ENCODE measurements at regions not wholly inside any gene's neighbourhood (a gene's known extent, or its start where the extent isn't known, plus 50 kb on each side); places are given as distances from the start of the nearest gene placed in this dataset.

DNA sequence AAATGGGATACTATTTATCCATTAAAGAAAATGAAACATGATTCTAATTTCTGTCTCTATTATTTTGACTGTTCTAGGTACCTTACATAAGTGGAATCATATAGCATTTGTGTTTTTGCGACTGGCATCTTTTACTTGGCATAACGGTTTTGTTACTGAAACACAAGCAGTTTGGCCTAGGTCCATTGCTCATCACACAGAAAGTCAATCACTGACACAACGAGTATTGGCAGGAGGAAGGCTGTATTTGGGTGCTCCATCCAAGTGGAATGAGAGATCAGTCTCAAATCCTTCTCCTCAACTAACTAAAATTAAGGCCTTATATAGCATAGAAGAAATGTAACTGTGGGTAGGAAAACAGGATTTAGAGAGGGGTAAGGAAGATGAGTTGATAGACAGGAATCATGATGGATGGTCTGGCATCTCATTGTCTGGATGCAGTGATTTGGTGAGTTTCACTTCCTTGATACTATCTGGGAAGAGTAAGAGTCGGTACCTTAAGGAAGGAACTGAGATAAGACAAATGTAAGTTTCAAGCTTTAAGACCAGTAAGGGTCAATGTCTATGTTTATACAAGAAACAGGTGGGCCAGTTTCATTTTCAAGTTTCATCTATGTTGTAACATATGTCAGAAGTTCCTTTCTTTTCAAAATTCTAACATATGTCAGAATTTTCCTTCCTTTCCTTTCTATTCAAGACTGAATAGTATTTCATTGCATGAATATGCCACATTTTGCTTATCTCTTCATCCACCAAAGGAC lies 276.9 kb upstream of the RAB6C start:
- DNase-seq (ENCODE audit: low read depth), result no peak

DNA sequence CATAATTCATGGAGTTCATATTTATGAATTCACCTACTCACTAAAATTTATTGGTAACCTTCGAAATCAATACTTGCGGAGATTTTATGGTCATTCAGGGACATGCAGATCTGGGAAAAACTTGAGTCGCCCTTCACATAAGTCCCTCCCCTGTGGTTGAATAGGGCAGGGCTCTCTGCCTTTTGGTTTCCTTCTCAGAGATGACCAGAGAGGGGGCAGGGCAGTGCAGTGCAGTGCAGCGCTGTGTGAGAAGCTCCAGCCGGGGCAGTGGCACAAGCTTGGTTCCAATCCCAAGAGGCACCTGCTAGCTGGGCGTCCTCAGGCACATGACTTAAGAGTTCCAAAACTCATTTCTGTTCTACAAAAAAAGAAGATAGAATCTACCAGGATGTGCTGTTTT lies 274.4 kb upstream of the RAB6C start:
- DNase-seq (ENCODE audit: low read depth), result no peak

DNA sequence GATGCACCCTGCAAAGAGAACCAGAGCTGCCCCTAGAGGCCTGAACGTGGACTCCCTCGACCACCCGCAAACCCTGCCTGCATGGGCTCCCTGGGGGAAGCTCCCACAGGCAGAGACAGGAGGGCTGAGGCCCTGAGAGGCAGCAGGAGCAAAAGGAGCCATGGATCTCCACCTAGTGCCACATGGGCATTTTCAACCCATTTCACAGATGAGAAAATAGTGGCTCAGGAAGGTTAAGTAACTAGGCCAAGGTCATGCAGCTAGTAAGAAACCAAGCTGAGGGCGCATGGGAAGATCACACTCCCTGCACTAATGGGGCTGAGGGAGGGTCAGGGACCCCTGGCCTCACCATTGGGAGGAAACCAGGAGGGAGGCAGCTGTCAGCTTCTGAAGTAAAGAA lies 271.7 kb upstream of the RAB6C start:
- no peak for DNase-seq (ENCODE audit: low read depth)

DNA sequence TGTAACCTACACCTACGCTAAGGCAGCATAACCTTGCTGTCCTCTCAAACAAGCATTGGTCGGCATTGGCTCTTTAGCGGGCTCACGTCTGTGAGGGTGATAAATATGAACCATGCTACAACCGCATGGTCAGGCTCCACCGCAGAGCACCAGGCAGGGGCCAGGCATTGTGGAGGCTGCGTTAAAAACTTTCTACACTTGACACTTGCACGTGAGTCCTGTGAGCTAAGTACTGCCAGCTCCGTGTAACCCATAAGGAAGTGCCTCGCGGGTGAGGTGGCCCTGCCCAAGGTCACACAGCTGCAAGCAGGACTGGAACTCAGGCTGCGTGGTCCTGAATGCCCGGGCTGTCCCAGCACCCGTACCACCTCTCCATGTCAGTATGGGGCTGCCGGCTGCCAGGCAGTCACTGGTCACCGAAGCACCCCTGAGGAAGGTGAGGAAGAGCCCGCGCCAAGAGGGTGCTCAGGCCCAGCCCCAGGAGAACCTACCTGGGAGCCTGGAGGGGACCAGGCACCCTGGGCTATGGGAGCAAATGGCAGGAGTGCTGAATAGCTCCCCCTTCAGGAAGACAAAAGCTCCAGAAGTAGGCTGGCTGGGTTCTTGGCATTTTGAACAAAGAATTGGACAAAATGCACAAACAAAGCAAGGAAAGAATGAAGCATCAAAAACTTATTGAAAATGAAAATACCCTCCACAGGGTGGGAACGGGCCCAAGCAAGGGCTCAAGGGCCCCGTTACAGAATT lies 271.1 kb upstream of the RAB6C start:
- no peak for DNase-seq (ENCODE audit: low read depth)

DNA sequence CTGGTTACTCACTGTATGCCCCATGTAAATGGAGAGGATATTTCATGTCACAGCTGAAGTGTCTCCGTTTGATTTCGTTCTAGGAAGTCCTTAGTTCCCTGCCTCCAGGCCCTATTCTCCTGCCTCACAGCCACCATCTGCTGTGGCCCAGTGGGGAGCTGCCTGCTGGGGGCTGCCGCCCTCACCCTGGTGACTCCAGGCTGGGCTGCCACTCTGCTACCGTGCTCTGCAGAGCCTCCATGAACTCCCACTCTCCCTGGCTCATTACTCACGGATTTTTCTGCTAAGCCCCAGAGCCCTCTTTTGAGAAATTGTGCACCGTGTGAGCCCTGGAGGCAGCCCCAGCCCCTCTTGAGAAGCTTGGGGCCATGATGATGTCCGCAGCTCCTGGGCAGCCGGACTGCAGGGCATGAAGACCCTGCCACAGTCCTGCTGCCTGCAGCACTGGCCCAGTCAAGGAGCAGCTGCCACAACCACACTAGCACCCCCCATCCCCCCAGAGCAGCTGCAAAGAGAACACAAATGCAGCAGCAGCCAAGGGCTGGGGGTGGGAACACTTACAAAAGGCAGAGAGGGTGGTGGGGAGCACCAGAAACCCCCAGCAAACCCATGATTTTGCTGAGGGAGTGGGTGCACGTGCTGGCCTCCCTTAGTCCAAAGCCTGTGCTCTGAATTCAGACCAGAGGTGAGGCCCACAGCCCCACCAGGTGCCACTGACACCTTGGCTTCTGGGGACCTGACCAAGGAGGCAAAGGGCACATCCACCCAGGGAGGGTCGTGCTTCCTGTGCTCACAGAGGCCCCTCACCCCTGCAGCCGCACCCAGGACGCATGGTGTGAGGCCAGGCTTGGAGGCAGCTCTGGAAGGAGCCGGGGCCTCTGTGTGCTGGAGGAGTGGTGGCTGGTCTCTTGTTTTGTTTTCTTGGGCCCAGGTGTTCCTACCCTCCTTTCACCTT lies 270.2 kb upstream of the RAB6C start:
- no peak for DNase-seq (ENCODE audit: low read depth)

DNA sequence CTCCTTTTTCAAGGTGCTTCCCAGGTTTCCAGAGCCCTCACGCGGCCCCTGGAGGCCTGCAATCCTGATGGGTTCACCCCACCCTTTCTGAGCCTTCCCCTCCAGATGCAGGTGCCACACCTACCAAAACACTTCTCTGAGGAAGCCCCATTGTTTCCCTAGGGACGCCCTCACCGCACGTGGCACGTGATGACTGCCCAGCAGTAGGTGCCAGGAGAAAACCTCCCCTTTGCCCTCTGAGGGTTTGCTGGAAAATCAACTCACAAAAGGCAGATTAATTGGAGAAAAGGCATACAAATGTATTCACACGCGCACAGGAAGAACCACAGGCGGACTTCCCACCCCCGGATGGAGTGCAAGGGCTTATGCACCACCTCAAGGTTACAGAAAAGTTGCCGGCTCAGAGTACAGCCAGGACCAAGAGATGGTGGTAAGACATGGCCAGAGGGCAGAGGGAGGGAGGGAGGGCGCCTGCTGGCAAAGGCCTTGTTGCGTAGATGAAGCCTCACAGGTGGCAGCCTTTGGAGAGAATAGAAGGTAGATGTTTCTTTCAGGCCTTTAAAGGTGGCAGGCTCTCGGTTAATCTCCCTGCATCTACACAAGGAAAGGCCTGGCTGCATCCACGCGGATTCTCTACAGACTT lies 269.4 kb upstream of the RAB6C start:
- no peak for DNase-seq (ENCODE audit: low read depth)

DNA sequence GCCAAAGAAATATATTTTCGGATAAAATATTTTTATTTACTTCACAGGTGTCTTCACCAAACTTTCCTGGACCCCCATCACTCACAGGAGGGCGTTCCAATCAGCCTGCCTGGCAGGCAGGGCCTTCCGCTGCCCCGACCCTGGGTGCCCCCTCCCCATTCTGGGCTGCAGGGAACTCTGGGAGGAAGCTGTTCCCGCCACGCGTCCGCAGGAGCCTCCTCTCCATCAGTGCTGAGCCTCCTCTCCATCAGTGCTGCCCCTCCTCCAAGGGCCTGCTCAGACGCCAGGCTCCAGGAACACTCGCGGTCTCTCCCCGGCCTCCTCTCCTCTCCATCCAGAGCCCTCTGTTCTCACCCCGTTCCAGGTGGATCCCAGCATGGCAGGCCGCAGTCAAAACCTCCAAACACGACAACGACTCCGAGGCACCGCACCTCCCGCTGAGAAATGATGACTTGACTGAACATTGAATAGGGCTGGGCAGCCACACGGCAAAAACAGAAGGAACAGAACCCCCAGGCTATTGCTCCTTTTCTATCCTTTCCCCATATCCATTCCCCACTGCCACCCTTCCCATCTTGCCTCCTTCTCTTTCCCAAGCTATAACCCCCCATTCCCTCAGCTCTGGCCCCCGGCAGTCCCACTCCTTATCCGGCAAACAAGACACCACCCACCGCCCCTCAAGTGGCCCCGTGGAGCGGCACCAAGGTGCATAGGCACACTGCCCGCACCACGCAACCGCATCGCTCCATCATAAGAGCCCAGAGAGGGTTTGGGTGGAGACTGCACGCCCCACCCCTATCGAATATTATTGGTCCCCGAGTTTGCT lies 268.6 kb upstream of the RAB6C start:
- DNase-seq (ENCODE audit: low read depth), result no peak

DNA sequence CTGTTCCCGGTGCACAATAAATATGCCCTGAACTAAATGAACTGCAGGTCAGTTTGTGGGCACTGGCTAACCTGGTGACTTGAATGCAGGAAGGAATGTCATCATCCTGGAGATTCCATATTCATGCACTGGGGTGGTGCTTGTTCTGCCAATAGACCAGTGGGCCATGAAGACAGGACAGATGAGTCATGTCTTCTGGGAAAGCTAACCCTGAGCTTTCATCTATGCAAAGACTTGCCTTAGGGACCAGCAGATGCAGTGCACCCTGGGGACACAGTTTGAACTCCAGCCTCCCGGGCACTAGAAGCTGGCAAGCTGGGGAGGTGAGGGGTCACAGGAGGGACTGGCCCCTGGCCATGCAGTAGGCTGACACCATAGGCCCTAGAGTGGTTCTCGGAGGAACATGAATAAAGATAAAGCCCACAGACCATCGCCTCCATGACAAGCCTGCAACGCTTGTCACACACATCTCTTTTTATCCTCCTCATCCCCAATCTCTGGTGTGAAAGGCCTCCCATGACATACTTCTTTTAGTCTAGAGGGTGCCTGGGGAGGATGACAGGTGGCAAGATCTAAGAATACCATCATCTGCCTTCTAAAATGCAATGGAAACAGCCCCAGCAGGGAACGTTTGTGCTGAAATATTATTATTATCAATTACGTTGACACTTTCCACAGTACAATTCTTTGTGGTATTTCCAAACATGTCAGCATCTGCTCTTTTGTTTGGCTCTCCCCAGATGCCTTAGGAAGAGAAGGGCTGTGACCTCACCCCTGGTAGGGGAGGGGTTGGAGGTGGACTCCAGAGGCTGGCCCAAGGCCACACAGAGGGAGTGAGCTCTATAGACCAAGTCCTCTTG lies 267.4 kb upstream of the RAB6C start:
- DNase-seq (ENCODE audit: low read depth), result no peak

DNA sequence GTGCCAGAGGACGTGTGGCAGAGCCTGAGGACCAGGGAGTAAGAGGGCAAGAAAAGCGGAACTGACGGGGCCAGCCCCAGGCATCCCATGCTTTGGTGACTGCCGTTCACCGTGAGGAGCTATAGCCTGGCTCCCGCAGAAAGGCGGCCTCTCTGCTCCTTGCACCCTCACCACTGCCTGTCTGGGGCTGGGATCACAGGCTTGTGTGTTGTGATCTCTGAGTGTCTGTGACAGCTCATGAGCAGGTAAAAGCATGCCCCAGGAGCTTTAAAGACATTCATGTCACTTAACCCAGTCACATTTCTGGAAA lies 266.8 kb upstream of the RAB6C start:
- no peak for DNase-seq (ENCODE audit: low read depth)

DNA sequence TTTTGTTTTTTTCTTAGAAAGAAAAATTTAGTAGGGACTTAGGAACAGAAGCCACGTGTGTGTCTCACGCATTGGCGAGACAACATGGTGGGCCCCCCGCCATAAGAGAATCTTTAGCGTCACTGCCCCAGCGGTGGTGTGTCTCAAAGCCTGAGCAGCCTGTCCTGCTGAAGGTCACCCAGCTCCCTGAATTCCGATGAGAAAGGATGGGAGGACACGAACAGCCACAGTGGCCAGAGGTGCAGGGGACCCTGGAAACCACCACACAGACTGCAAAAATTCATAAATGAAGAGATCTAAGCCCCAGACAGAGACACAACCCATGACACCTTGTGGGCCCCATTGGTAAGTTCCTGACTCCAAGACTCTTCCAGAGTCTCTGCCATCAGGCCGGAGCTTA lies 266.1 kb upstream of the RAB6C start:
- no peak for DNase-seq (ENCODE audit: low read depth)

DNA sequence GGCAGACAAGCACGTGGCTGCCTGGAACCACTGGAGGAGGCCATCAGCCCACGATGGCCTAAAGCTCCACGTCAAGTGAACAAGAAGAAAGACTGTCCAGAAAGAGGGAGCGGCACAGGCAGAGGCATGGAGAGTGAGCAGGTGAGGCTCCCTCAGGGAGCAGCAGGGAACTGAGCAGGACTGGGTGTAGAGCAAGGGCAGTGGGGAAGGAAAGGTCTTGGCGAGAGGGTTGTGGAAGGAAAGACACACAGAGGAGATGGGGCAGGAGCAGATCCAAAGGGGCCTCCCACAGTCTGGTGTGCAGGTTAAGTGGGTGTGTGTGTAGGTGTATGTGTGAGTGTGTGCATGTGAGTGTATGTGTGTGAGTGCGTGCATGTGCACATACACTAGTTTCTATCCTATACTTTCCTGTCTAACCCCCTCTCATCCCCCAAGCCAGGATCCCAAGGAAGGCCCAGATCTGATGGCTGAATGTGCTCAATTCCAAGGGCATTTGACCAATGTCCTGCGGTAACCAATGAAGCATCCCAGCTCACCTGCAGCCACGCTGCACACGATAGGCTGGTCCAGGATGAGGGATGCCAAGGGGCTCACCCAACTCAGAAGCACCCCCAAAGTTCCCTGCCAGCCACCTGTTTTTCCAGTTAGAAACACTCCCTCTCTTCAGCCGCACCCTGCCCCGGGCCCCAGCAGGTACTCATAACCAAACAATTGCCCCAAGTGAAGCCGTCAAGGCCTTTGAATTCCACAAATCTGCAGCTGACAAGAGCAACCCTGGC lies 262.5 kb upstream of the RAB6C start:
- DNase-seq (ENCODE audit: low read depth), result no peak

DNA sequence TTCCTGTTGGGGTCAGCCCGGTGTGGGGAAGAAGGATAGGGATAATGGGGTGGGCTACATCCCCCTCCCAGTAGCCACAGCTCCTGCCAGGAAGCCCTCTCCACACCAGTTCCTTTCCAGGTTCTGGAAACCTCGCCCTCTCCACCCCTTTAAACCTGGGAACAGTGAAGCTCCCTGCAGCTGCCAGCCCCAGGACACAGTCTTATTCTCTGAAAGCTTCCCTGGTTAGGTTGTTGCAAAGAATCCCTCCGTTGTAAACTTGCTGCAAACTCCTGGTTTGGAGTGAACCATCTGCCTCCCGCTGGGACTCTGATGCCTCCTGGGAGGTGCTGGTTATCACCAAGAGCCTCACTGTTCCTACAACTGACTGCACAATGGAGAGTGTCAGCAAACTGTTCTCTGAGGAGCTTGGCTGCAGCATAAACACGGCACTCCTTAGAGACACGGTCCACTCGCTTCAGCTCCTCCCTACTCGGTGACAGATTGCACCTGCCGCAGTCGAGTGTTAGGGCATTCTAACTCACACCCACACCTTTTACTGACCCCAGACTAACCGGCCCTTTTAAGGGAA lies 261.8 kb upstream of the RAB6C start:
- DNase-seq (ENCODE audit: low read depth), result no peak

DNA sequence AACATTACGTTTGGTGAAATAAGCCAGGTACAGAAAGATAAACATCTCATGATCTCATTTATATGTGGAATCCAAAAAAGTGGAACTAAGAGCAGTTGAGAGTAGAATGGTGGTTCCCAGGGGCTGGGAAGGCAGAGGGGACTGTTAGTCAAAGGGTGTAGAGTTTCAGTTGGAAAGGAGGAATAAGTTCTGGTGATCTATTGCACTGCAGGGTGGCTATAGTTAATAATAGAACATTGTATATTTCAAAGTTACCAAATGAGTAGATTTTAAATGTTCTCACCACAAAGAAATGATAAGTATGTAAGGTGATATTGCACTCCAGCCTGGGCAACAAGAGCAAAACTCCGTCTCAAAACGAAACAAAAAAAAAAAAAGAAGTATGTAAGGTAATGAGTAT lies 260.1 kb upstream of the RAB6C start:
- no peak for DNase-seq (ENCODE audit: low read depth)

DNA sequence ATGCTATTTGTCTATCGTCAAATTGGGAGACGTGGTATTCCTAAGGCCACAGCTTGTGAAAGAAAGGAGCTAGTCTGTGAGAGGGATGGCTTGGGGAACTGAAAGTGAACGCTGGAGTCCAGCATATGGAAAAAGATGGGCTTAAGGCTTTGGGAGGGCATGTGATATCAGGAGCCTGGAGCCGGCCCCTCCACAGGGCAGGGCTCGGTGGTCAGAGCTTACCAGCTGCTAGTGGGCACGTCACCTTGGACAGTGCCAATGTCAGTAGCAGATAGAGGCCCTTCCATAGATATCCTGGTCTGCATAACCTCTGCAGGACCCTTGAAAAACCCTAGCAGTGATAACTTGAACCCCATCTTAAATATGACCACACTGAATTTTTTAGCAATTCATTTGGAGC lies 259.1 kb upstream of the RAB6C start:
- no peak for DNase-seq (ENCODE audit: low read depth)

DNA sequence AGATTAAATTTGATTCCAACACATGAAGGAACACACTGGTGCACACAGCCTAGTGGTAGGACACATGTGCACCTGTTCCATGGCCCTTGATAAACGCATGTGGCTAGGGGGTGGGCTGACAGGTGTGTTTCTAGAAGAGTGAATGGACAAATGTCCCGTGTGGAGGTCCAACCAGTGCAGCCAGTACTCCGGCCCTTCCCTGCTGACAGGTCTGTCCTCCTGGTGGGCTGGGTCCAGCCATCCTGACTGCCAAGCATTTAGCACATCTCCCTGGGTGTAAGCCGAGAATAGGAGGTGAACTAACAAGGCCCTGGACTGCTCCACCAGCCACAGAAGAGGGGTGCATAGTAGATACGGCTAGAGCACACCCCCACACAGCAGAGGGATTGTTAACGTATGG lies 258.7 kb upstream of the RAB6C start:
- no peak for DNase-seq (ENCODE audit: low read depth)

DNA sequence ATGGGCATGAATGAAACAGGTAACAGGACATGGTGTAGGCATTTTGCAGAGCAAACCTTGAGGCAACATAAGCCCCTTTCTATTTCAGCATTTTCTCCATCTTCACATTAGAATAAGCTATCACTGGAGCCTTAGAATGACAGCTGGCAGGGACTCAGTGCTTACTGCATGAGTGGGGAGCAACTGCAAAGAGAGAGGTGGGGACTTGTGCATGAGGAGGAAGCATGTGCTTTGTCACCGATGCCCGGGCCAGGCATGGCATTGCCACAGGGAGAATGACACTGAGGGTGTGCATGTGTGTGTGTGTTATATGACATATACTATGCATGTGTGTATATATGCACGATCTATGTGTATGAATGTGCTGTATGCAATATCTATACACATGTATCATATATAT lies 258.2 kb upstream of the RAB6C start:
- DNase-seq (ENCODE audit: low read depth), result no peak

DNA sequence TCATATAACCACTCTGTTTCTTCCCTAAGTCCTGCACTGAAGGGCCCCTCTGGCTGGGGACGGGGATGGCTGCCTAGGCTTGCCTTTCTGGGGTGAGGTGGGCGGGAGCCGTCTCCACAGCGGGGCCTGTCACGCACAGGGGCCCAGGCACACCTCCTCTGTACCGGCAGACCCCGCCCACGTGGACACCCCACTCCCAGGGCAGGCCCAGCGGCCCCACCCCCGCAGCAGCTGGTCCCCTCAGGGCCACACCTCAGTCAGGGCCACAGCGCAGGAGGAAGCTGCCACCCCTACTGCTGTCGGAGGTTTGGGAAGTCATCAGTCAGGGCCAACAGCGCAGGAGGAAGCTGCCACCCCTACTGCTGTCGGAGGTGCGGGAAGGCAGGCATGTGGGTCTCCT lies 257.6 kb upstream of the RAB6C start:
- DNase-seq (ENCODE audit: low read depth), result no peak

DNA sequence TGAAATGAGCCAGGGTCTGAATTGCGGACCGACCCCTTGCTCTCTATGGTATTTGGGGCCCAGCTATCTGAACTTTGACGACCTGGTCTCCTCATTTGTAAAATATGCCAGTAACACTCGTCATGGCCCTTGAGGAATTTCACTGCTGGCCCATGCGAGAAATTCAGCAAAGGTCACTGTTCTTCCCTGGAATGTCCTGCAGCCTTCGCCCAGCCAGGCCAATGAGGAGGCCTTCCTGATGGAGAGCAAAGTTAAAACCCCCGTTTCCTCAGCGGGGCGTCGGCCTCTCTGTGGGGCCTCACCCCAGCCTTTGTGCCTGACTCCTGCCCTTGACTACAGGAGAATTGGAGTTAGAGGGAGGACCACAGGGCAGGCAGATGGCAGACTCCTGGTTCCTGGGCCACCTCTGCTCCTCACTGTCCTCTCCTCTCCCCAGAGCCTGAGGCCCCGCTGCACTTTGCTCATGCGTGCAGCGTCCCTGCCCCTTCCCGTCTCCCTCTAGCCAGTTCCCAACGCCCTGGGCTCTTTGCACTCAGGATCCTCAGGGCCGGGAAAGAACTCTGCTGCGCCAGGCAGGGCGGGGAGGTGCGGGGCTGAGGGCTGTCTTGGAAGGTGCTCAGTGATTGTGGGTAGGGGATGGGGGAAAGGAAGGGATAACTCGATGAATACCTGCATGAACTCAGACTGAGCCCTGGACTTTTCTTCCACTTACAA lies 257.0 kb upstream of the RAB6C start:
- no peak for DNase-seq (ENCODE audit: low read depth)

Measured in forelimb muscle (tissue), 1 donor.